ENCODE measurements at regions not wholly inside any gene's neighbourhood (a gene's known extent, or its start where the extent isn't known, plus 50 kb on each side); places are given as distances from the start of the nearest gene placed in this dataset.

DNA sequence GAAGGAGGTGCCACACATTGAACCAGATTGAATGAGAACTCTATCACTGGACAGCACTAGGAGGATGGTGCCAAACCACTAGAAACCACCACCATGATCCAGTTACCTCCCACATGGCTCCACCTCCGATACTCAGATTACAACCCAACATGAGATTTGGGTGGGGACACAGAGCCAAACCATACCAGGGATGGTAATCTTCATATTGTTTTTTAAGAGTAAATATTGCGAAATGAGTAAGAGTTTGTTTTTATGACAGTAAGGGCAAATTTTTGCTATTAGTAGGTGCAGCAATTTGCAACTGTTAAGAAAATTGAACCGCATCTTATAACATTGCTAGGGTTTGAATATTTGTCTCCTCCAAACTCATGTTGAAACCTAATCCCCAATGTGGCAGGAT, 891.5 kb downstream of the NLGN4X start:
- H3K4me3 ChIP-seq (ENCODE audit: low read depth, low read length): no peak overlapping the region
- DNase-seq (ENCODE audit: low read depth, low spot score): no peak
- TF ChIP-seq, protein P1, sequence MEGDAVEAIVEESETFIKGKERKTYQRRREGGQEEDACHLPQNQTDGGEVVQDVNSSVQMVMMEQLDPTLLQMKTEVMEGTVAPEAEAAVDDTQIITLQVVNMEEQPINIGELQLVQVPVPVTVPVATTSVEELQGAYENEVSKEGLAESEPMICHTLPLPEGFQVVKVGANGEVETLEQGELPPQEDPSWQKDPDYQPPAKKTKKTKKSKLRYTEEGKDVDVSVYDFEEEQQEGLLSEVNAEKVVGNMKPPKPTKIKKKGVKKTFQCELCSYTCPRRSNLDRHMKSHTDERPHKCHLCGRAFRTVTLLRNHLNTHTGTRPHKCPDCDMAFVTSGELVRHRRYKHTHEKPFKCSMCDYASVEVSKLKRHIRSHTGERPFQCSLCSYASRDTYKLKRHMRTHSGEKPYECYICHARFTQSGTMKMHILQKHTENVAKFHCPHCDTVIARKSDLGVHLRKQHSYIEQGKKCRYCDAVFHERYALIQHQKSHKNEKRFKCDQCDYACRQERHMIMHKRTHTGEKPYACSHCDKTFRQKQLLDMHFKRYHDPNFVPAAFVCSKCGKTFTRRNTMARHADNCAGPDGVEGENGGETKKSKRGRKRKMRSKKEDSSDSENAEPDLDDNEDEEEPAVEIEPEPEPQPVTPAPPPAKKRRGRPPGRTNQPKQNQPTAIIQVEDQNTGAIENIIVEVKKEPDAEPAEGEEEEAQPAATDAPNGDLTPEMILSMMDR (IDR thresholded peaks at IDR 0.05; ENCODE audit: insufficient read depth, low read length, missing control alignments): no peak
- ChIA-PET POLR2A (no interaction called here), CTCF (no interaction called here)

DNA sequence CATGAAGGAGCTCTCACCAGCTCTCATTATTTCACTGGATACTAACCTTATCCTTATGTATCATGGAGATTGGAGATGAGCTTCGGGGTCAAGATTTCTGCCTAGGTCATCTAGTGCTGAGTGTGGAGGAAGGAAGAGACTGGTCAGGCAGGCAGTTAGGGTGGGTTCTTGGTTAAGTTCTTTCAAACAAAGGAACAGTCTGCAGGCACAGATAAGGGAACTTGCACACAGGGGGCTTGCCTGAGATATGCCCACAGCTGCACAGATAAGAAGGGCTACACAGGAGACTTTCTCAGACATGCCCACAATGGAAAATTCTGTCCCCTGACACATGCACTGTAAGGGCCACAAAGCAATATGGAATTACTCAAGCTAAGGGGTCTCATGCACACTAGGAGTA, 904.1 kb downstream of the NLGN4X start:
- no peak for DNase-seq (ENCODE audit: low read depth, low spot score)
- TF ChIP-seq, protein P1 (IDR thresholded peaks at IDR 0.05; ENCODE audit: insufficient read depth, low read length, missing control alignments): no peak
- no peak overlapping the region for H3K4me3 ChIP-seq (ENCODE audit: low read depth, low read length)
- POLR2A ChIA-PET: no interaction called here
- CTCF ChIA-PET: no interaction called here

DNA sequence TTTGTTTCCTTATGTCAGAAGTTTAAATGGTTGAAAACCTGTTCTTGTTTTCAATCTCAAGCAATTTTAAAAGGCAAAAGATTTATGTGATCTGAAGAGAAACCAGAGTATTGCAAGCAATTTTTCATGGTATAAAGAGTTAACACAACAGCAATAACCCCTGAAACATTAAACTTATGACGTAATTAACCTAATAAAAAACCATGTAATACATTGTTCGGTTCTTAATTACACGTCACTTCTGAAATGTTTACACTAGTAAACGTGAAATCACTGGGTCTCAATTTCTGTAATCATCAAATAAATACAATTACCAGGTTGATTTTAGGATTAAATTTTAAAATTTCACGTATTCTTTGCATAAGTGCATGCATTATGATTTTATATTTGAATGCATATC, 914.5 kb downstream of the NLGN4X start:
- ChIA-PET CTCF (no interaction called here), POLR2A (no interaction called here)
- no peak for DNase-seq (ENCODE audit: low read depth, low spot score)
- H3K4me3 ChIP-seq (ENCODE audit: low read depth, low read length): no peak overlapping the region
- TF ChIP-seq, protein P1 (IDR thresholded peaks at IDR 0.05; ENCODE audit: insufficient read depth, low read length, missing control alignments): no peak

DNA sequence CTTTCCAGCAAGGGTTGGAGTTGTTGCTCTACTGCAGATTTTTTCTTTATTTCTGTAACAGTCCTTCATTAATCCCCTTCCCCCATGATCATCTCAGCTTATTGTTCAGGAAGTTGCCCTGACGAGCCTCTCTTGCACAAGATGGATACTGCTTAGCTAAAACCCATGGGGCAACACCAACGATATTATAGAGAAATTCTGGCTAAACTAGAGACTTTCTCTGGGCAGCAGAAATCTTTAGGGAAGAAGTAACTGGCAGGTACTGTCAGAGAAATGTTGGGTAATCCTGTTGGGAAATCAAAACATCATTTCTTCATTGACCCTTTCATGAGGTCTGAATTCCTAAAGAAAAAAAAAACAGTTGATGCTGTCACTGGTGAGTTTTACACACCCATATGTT, 921.3 kb downstream of the NLGN4X start:
- ChIA-PET POLR2A (no interaction called here), CTCF (no interaction called here)
- H3K4me3 ChIP-seq (ENCODE audit: low read depth, low read length): no peak overlapping the region
- DNase-seq (ENCODE audit: low read depth, low spot score): no peak
- TF ChIP-seq, protein P1 (IDR thresholded peaks at IDR 0.05; ENCODE audit: insufficient read depth, low read length, missing control alignments): no peak

DNA sequence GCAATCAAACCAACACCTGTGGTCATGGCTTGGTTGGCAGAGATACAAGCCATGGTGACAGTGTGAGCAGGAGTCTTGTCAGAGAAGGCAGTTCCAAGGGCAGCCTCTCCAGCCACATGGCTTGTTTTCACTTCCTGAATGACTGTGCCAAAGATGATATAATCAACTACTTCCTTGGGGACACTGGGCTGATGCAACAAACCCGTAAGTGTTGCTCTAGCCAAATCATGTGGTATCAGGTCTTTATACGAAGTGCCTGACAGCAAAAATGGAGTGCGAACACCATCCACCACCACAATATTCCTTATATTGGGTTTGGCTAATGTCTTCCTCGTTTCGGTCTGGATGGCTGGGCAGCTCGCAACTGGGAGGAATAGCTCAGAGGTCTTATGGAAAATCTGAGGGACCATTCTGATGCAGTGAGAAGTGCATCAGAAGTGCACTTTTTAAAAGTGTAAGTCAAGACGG, 922.0 kb downstream of the NLGN4X start:
- TF ChIP-seq, protein P1 (IDR thresholded peaks at IDR 0.05; ENCODE audit: insufficient read depth, low read length, missing control alignments): no peak
- POLR2A ChIA-PET: no interaction called here
- DNase-seq (ENCODE audit: low read depth, low spot score): no peak

DNA sequence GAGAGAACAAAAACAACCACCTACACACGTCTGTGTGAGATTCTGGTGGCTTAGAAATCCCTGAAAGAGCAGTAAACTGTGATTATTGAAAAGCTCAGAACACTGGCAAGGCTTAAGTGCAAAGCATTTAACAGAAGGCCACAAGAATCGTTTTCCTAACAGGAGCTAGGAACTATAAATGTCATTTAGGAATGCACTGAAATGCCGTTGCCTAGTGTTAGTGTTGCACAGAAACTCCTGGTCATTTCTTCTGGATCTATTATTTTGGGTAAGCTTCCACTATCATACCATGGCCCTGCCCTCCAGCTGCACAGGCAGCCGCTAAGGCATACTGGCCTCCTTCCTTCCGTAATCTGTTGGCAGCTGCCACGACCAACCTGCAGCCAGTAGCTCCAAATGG, 923.2 kb downstream of the NLGN4X start:
- TF ChIP-seq, protein P1 (IDR thresholded peaks at IDR 0.05; ENCODE audit: insufficient read depth, low read length, missing control alignments): no peak
- no peak for DNase-seq (ENCODE audit: low read depth, low spot score)
- H3K4me3 ChIP-seq (ENCODE audit: low read depth, low read length): no peak overlapping the region
- CTCF ChIA-PET: no interaction called here
- POLR2A ChIA-PET: no interaction called here

More for the DNA sequence above, 922.0 kb downstream of the NLGN4X start:
- H3K4me3 ChIP-seq (ENCODE audit: low read depth, low read length): no peak overlapping the region
- CTCF ChIA-PET: no interaction called here

All from AG04449 (cell line).